ENCODE measurements at regions not wholly inside any gene's neighbourhood (a gene's known extent, or its start where the extent isn't known, plus 50 kb on each side); places are given as distances from the start of the nearest gene placed in this dataset.
A peak's percentile ranks its signal among the peaks of the same experiment; 100 is the strongest.

DNA sequence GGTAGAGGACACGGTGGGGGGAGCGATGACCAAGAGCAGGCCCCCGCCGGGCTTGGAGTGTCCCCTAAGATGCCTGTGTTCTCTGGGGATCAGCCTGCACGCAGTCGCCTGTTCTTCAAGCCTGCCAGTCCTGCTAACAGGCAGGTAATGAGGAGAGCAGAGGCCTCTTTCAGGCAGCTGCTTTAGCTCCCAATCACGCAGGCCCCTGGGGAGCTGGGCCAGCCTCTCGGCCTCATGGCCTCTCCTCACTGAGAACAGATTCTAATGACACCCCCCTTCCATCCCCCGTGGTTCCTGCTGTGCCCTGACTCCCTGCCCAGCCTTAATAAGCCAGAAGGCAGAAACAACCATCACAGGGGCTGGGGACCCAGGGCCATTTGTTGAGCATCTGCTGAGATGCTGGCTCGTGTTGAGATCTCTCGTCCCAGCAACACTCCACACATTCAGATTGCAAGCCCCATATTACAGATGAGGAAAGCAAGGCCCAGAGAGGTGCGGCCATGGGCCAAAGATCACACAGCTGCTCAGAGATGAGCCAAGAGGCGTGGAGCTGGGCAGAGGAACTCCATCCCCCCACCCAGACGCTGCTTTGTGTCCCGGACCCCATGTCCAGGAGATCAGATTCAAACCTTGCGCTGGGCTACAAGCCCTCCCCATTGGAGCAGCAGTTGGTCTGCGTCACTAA lies 71.6 kb upstream of the CASZ1 start:
- no peaks in the 10 kb centered on the region for H3K36me3 ChIP-seq (ENCODE audit: low read depth)
- DNase-seq (peak in 1 of 3 donors; percentile 34), ATAC-seq (no peak)
- H3K9me3 ChIP-seq: no peaks in the 10 kb centered on the region
- TF ChIP-seq, protein P1, sequence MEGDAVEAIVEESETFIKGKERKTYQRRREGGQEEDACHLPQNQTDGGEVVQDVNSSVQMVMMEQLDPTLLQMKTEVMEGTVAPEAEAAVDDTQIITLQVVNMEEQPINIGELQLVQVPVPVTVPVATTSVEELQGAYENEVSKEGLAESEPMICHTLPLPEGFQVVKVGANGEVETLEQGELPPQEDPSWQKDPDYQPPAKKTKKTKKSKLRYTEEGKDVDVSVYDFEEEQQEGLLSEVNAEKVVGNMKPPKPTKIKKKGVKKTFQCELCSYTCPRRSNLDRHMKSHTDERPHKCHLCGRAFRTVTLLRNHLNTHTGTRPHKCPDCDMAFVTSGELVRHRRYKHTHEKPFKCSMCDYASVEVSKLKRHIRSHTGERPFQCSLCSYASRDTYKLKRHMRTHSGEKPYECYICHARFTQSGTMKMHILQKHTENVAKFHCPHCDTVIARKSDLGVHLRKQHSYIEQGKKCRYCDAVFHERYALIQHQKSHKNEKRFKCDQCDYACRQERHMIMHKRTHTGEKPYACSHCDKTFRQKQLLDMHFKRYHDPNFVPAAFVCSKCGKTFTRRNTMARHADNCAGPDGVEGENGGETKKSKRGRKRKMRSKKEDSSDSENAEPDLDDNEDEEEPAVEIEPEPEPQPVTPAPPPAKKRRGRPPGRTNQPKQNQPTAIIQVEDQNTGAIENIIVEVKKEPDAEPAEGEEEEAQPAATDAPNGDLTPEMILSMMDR (IDR thresholded peaks at IDR 0.05): no peak
- intact Hi-C loops (cut with DNase I, micrococcal nuclease): loop anchor here (5.0 to 10.0 kb wide), 2 partner anchors 353 to 361 kb away; no protein-coding TSS in a partner anchor
- no peak overlapping the region for H3K4me3 ChIP-seq
- peaks cover 7% of the 10 kb centered on the region for H3K4me1 ChIP-seq (ENCODE audit: low read depth)

DNA sequence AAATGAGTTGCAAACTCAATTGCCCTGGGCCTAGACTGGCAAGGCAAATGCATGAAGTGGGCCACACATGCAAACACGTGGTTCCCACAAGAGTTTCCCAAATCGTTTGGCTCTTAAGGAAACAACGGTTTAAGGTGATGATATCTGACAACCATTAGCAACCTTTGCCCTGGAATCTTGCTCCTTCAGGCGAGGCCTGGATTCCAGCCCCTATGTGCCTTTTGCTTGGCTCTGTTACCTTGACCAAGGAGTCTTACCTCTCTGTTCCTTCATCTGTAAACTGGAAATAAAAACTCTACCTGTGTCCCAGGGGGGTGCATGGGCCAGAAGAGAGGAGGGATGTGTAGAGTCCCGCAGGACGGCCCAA lies 72.1 kb upstream of the CASZ1 start:
- Histone ChIP-seq H3K9me3 (no peaks in the 10 kb centered on the region), H3K4me3 (no peak overlapping the region), H3K36me3 (ENCODE audit: low read depth) (no peaks in the 10 kb centered on the region), H3K4me1 (ENCODE audit: low read depth) (peaks cover 7% of the 10 kb centered on the region)
- DNase-seq: no peak
- TF ChIP-seq, protein P1 (IDR thresholded peaks at IDR 0.05): no peak
- ATAC-seq: no peak
- intact Hi-C loops (cut with DNase I, micrococcal nuclease): loop anchor here (5.0 to 10.0 kb wide), 2 partner anchors 354 to 361 kb away; no protein-coding TSS in a partner anchor

DNA sequence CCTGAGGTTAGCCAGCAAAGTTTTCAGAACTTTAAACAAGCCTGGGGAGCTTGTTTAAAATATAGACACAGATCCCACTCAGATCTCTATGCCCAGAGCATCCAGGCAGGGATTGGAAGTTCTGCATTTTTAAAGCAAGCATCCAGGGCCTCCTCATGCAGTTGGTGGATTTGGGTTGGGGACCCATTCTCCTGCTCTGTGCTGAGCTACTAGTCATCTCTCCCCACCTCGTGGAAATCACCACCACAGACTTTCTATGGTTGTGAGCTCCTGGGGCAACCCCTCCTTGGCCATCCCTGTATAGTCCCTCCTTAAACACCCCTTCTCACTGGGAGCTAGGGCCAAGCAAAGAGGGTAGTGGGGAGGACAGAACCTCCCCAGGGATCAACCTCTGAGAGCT lies 73.5 kb upstream of the CASZ1 start:
- intact Hi-C loops (cut with DNase I, micrococcal nuclease): loop anchor here (5.0 to 10.0 kb wide), 2 partner anchors 355 to 363 kb away; no protein-coding TSS in a partner anchor
- Histone ChIP-seq H3K4me3 (no peak overlapping the region), H3K36me3 (ENCODE audit: low read depth) (no peaks in the 10 kb centered on the region), H3K4me1 (ENCODE audit: low read depth) (peaks cover 7% of the 10 kb centered on the region), H3K9me3 (no peaks in the 10 kb centered on the region)
- DNase-seq: no peak
- ATAC-seq: no peak
- TF ChIP-seq, protein P1 (IDR thresholded peaks at IDR 0.05): no peak

DNA sequence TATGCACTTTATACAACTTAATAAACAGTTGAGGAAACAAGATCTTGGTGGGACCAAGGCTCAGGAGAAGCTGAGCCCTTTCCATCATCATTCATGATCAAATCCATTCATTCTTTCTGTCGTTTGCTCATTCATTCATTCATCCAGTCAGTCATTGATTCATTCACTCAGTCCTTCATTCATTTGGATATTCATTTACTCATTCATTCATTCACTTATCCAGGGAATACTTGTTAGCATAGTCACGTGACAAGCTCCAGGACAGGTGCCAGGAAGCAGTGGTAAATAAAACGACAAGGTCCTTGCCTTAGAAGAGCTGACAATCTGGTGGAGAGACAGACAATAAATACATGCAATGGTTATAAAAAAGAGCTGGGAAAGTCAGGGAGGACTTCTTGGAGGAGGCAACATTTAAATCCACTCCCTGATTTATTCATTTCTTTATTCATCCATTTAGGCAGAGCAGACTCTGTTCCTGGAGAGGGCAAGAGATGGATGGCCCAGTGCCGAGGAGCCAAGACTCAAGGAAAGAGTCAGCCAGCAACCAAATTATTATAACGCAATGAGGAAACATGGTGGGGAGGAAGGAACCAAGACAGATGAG lies 74.1 kb upstream of the CASZ1 start:
- no peaks in the 10 kb centered on the region for H3K9me3 ChIP-seq
- no peak overlapping the region for H3K4me3 ChIP-seq
- ATAC-seq (no peak), DNase-seq (peak in 1 of 3 donors; percentile 59)
- no peaks in the 10 kb centered on the region for H3K36me3 ChIP-seq (ENCODE audit: low read depth)
- TF ChIP-seq, protein P1 (IDR thresholded peaks at IDR 0.05): no peak
- peaks cover 7% of the 10 kb centered on the region for H3K4me1 ChIP-seq (ENCODE audit: low read depth)
- intact Hi-C loops (cut with DNase I, micrococcal nuclease): no loop called here

DNA sequence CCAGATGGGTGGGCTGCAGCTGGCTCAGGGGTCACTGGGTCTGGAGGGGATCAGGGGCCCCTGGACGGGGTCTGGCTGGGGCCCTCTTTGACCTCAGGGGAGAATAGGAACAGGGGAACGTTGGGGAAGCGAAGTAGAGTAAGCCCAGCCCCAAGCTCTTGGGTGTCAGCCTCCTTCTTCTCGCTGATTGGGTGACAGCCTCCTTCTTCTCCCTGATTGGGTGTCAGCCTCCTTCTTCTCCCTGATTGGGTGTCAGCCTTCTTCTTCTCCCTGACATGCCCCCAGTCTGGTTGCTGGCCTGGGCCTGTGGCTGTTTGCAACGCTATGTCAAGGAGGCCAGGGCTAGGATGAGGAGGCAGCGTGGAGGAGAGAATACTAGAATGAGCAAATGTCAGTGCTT lies 76.7 kb upstream of the CASZ1 start:
- ATAC-seq: no peak
- TF ChIP-seq, protein P1 (IDR thresholded peaks at IDR 0.05): no peak

More for the DNA sequence above, 76.7 kb upstream of the CASZ1 start:
- no peaks in the 10 kb centered on the region for H3K36me3 ChIP-seq (ENCODE audit: low read depth)
- H3K4me1 ChIP-seq (ENCODE audit: low read depth): no peaks in the 10 kb centered on the region
- no peaks in the 10 kb centered on the region for H3K9me3 ChIP-seq
- DNase-seq: no peak
- H3K4me3 ChIP-seq: no peak overlapping the region
- intact Hi-C loops (cut with DNase I, micrococcal nuclease): no loop called here

Data from mucosa of descending colon (tissue), 3 donors.